HG03135 (cell line): ENCODE measurements at regions not wholly inside any gene's neighbourhood (a gene's known extent, or its start where the extent isn't known, plus 50 kb on each side); places are given as distances from the start of the nearest gene placed in this dataset.
"Not testable (repeated sequence)": the region's sequence is repeated elsewhere in the genome, so short reads cannot be mapped to it uniquely, and the experiment has no call there.

Experiments
- ATAC-seq: cut with Tn5 transposase; IDR thresholded peaks from one replicate; pipeline ENCODE4 v1.9.1; 2021; ENCODE audit warnings: mild to moderate bottlenecking, moderate library complexity; ENCODE audit not compliant: unreplicated experiment

- ATAC-seq: not testable (repeated sequence)
Measured at GRCh38 chr9:40939201-40939887, 189.1 kb downstream of the FOXD4L6 start.

GRCh38 chr9:40935336-40935735 lies 193.1 kb downstream of the FOXD4L6 start:
- no peak for ATAC-seq

GRCh38 chr9:40934480-40934879 lies 194.0 kb downstream of the FOXD4L6 start:
- ATAC-seq: not testable (repeated sequence)

- not testable (repeated sequence) for ATAC-seq
Measured at GRCh38 chr9:40930426-40930825, 198.1 kb downstream of the FOXD4L6 start.

- ATAC-seq: not testable (repeated sequence)
Measured at GRCh38 chr9:40929488-40929845, 199.0 kb downstream of the FOXD4L6 start.

- ATAC-seq: no peak
Measured at GRCh38 chr9:40928803-40929487, 199.5 kb downstream of the FOXD4L6 start.

- ATAC-seq: no peak
Measured at GRCh38 chr9:40927851-40928802, 200.4 kb downstream of the FOXD4L6 start.

GRCh38 chr9:40927260-40927631 lies 201.2 kb downstream of the FOXD4L6 start:
- no peak for ATAC-seq

GRCh38 chr9:40926404-40927259 lies 201.8 kb downstream of the FOXD4L6 start:
- no peak for ATAC-seq

GRCh38 chr9:40925149-40925548 lies 203.3 kb downstream of the FOXD4L6 start:
- no peak for ATAC-seq

- not testable (repeated sequence) for ATAC-seq
Measured at GRCh38 chr9:40916399-40916783, 212.1 kb downstream of the FOXD4L6 start.

GRCh38 chr9:40915660-40916398 lies 212.7 kb downstream of the FOXD4L6 start:
- ATAC-seq: not testable (repeated sequence)

GRCh38 chr9:40914772-40915659 lies 213.5 kb downstream of the FOXD4L6 start:
- no peak for ATAC-seq

GRCh38 chr9:40913928-40914673 lies 214.4 kb downstream of the FOXD4L6 start:
- ATAC-seq: no peak

GRCh38 chr9:40913096-40913719 lies 215.3 kb downstream of the FOXD4L6 start:
- ATAC-seq: no peak

- not testable (repeated sequence) for ATAC-seq
Measured at GRCh38 chr9:40912679-40913078, 215.8 kb downstream of the FOXD4L6 start.

- ATAC-seq: no peak
Measured at GRCh38 chr9:40911647-40912046, 216.8 kb downstream of the FOXD4L6 start.

GRCh38 chr9:40910995-40911394 lies 217.5 kb downstream of the FOXD4L6 start:
- not testable (repeated sequence) for ATAC-seq
